IPS-18a (cell line): ENCODE measurements at regions not wholly inside any gene's neighbourhood (a gene's known extent, or its start where the extent isn't known, plus 50 kb on each side); places are given as distances from the start of the nearest gene placed in this dataset.

ENCODE experiments used
- H3K27ac ChIP-seq: one replicate; pipeline ENCODE4 v1.5.1; 2013; ENCODE audit warnings: low read length
- H3K27me3 ChIP-seq: one replicate; pipeline ENCODE4 v1.6.1; 2013; ENCODE audit warnings: mild to moderate bottlenecking, low read length; ENCODE audit not compliant: control insufficient read depth, insufficient read depth
- H3K36me3 ChIP-seq: one replicate; pipeline ENCODE4 v1.6.1; 2013; ENCODE audit warnings: low read depth, low read length; ENCODE audit not compliant: control insufficient read depth
- H3K4me1 ChIP-seq: one replicate; pipeline ENCODE4 v1.6.1; 2013; ENCODE audit warnings: low read depth, low read length; ENCODE audit not compliant: control insufficient read depth
- H3K4me3 ChIP-seq: one replicate; pipeline ENCODE4 v1.5.1; 2013; ENCODE audit warnings: low read length
- H3K9ac ChIP-seq: one replicate; pipeline ENCODE4 v1.6.1; 2013; ENCODE audit warnings: mild to moderate bottlenecking, low read length, moderate library complexity
- H3K9me3 ChIP-seq: one replicate; pipeline ENCODE4 v1.6.1; 2013; ENCODE audit warnings: low read depth, low read length; ENCODE audit not compliant: control insufficient read depth

DNA sequence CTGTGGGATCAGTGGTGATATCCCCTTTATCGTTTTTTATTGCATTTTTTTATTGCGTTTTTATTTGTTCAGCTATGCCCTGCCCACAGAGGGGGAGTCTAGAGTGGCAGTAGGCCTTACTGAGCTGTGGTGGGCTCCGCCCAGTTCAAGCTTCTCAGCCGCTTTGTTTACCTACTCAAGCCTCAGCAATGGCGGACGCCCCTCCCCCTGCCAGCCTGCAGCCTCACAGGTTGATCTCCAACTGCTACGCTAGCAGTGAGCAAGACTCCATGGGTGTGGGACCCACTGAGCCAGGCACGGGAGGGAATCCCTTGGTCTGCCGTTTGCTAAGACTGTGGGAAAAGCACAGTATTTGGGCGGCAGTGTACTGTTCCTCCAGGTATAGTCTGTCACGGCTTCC is 500.6 kb upstream of the MCTP2 start:
- Histone ChIP-seq H3K4me1 (no peaks in the 10 kb centered on the region), H3K27me3 (no peaks in the 10 kb centered on the region), H3K4me3 (no peak overlapping the region), H3K9me3 (no peaks in the 10 kb centered on the region), H3K9ac (no peak overlapping the region), H3K36me3 (no peaks in the 10 kb centered on the region), H3K27ac (no peak overlapping the region)

DNA sequence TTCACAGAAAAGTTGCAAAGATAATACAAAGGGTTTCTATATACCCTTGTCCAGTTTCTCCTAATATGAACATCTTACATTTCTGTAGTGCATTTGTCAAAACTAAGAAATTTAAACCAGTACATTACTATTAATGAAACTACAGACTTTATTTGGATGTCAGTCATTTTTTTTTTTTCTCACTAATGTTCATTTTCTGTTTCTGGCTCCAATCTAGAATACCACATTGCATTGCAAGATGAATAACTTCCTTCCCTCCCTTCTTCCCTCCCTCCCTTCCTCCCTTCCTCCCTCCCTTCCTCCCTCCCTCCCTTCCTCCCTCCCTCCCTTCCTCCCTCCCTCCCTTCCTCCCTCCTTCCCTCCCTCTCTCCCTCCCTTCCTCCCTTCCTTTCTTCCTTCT is 509.2 kb upstream of the MCTP2 start:
- Histone ChIP-seq H3K27ac (no peak overlapping the region), H3K9ac (no peak overlapping the region), H3K27me3 (no peaks in the 10 kb centered on the region), H3K4me1 (no peaks in the 10 kb centered on the region), H3K9me3 (no peaks in the 10 kb centered on the region), H3K36me3 (no peaks in the 10 kb centered on the region), H3K4me3 (no peak overlapping the region)

DNA sequence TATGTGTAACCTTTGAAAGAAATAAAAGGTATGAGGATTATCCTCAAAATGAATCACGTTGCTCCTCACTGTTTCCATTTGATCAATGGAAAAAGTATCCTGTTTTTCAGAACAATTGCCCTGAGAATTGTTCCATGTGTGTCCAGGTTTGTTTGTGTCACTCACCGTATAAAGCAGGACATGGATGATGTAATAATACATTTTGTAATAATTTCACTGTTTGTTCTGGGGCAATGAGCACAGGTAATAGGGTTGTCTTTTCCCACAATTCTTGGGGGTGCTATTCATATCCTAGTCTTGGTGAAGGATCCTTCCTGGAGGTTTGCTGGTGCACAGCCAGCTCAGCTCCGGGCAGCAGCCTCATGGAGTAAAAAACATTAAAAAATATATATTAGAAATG is 510.8 kb upstream of the MCTP2 start:
- no peaks in the 10 kb centered on the region for H3K27me3 ChIP-seq
- no peaks in the 10 kb centered on the region for H3K4me1 ChIP-seq
- H3K9me3 ChIP-seq = no peaks in the 10 kb centered on the region
- H3K27ac ChIP-seq = no peak overlapping the region
- H3K9ac ChIP-seq = no peak overlapping the region
- H3K4me3 ChIP-seq = no peak overlapping the region
- H3K36me3 ChIP-seq = no peaks in the 10 kb centered on the region

DNA sequence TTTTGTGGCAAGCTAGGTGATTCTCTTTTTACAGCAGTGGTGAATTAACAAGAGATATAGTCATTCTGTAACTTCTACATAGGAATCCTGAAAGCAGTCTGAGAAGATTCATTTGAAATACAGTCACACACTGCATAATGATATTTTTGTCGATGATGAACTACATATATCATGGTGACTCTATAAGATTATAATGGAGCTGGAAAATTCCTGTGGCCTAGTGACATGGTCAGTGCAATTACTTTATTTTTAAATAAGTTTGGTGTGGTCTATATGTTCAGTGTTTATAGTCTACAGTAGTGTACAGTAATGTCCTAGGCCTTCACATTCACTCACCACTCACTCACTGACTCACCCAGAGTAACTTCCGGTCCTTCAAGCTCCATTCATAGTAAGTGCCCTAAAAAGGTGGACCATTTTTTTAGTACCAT is 511.4 kb upstream of the MCTP2 start:
- H3K9ac ChIP-seq = no peak overlapping the region
- no peak overlapping the region for H3K4me3 ChIP-seq
- no peaks in the 10 kb centered on the region for H3K27me3 ChIP-seq
- H3K27ac ChIP-seq = no peak overlapping the region
- no peaks in the 10 kb centered on the region for H3K36me3 ChIP-seq
- H3K9me3 ChIP-seq = no peaks in the 10 kb centered on the region
- H3K4me1 ChIP-seq = no peaks in the 10 kb centered on the region

DNA sequence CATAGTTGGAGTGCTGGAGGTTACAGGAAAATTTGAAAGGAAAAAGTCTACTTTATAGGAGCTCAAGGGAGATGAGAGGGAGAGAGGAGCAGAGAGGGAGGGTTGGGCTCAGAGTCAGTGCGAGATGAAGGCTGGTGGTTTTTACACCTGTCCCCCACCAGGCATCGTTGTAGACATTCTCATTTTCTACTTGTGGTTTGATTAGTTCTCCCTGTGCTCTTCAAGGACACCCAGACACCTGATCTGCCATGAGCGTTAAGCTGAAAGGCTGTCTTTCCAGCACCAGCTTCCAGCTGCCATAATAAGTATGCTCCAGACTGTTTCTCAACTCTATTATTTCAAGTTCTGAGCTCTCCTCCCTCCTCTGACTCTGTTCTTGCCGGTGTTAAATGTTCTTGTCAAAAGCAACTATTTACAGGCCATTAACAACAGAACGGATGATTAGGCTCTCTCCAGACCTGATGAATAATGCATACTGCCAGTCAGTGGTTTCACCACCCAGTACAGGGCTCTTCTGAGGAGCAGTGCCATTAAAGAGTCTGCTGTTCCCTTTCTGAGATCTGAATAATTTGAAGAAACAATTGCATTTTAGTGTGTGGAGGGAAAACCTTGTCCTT is 514.6 kb upstream of the MCTP2 start:
- no peak overlapping the region for H3K27ac ChIP-seq
- no peak overlapping the region for H3K4me3 ChIP-seq
- no peaks in the 10 kb centered on the region for H3K4me1 ChIP-seq
- no peaks in the 10 kb centered on the region for H3K9me3 ChIP-seq
- H3K9ac ChIP-seq = no peak overlapping the region
- H3K27me3 ChIP-seq = no peaks in the 10 kb centered on the region
- no peaks in the 10 kb centered on the region for H3K36me3 ChIP-seq

DNA sequence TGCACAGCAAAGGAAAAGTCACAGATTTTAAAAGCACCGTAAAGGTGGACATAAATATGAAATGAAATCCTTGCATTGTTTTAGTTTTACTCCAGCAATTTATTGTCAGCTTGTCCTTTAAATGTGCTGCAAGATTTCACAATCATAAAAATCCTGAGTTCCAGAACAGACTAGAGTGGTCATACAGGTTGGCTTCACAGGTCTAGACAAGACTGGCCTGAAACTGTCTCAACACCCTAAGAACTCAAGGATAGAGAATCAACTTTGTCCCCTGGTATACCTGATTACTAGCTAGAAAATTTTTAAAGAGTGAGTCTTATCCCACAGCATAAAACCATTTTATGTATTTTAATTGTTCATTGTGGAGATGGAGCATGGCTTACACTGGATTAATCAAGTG is 521.7 kb upstream of the MCTP2 start:
- H3K4me1 ChIP-seq = no peaks in the 10 kb centered on the region
- H3K9me3 ChIP-seq = no peaks in the 10 kb centered on the region
- H3K36me3 ChIP-seq = no peaks in the 10 kb centered on the region
- H3K27me3 ChIP-seq = no peaks in the 10 kb centered on the region
- no peak overlapping the region for H3K4me3 ChIP-seq
- H3K27ac ChIP-seq = no peak overlapping the region
- no peak overlapping the region for H3K9ac ChIP-seq

DNA sequence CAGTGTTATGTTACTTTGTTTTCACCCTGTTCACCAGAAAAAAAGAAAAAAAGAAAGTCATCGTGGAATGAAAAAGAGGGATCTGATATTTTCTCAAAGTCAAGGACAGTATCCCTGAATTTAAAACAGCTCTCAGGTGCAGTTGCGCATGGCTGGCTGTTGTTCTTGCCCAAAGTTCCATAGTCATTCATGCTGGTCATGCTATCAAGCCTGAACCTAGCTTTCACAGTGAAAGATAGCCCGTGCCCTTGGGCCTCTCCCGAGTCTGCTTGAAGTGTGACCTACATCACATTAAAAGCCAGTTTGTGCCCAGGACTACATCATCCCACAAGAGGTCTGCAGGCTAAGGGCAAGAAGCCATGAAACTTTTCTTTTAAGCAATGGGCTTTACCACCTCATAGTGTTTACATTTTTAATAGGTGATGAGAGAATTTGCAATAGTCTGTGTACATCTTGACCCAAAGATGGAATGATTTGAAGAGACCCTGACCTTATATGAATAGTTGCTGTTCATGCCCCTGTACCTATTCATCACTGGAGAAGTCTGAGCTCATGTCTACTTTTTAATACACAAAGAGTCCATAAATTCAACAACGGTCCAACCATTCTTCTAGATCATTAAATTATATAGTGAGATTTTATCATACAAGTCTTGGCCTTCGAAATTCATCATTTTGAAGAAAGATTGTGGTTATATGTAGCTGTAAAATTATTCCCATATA is 522.5 kb upstream of the MCTP2 start:
- no peaks in the 10 kb centered on the region for H3K4me1 ChIP-seq

DNA sequence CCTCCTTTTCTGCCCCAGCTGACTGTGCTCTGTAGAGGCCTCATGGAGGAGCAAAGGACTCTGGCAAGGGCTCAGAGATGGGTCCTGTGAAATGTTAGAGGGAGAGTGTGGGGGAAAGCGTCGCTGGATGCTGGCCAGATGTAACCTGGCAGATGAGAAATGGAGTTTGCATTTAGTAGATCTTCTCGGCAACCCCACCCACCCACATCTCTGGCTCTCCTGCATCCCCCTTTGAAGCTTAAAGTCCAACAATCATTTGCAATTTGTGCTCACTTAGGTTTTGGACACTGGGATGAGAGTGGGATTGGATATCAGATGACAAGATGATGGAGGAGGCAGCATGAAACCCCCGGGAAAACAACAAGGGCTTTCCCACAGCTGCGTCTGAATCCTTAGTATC is 523.6 kb upstream of the MCTP2 start:
- Histone ChIP-seq H3K36me3 (no peaks in the 10 kb centered on the region), H3K27me3 (no peaks in the 10 kb centered on the region), H3K9ac (no peak overlapping the region), H3K4me3 (no peak overlapping the region), H3K27ac (no peak overlapping the region), H3K4me1 (no peaks in the 10 kb centered on the region), H3K9me3 (no peaks in the 10 kb centered on the region)

More for the DNA sequence above, 522.5 kb upstream of the MCTP2 start:
- Histone ChIP-seq H3K27me3 (no peaks in the 10 kb centered on the region), H3K4me3 (no peak overlapping the region), H3K27ac (no peak overlapping the region), H3K36me3 (no peaks in the 10 kb centered on the region), H3K9ac (no peak overlapping the region), H3K9me3 (no peaks in the 10 kb centered on the region)

DNA sequence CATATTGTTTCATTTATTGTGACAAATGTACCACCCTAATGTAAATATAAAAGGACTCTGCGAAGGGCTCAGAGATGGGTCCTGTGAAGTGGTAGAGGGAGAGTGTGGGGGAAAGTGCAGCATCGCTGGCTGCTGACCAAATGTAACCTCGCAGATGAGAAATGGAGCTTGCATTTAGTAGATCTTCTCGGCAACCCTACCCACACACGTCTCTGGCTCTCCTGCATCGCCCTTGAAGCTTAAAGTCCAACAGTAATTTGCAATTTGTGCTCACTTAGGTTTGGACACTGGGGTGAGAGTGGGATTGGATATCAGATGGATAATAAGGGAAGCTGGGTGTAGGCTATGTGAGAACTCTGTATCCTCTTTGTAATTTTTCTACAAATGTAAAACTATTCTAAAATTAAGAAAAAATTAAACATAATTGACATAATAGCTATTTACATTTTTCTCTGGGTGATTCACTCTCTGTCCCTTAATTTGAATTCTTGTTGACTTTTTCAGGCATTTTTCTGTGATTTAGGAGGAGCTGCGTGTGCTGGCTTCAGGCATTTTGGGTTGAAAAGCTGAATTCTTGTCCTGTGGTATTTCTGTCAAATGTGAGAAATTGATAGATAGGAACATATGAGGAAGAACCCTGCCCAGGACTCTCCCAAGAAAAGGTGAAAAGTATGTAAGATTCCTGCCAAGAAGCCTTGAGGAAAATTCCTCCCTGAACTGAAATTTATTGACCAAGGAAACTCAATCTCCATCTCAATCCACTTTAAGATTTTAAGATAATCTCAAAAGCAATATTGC is 524.7 kb upstream of the MCTP2 start:
- Histone ChIP-seq H3K36me3 (no peaks in the 10 kb centered on the region), H3K27me3 (no peaks in the 10 kb centered on the region), H3K9ac (no peak overlapping the region), H3K4me1 (no peaks in the 10 kb centered on the region), H3K27ac (no peak overlapping the region), H3K4me3 (no peak overlapping the region), H3K9me3 (no peaks in the 10 kb centered on the region)

DNA sequence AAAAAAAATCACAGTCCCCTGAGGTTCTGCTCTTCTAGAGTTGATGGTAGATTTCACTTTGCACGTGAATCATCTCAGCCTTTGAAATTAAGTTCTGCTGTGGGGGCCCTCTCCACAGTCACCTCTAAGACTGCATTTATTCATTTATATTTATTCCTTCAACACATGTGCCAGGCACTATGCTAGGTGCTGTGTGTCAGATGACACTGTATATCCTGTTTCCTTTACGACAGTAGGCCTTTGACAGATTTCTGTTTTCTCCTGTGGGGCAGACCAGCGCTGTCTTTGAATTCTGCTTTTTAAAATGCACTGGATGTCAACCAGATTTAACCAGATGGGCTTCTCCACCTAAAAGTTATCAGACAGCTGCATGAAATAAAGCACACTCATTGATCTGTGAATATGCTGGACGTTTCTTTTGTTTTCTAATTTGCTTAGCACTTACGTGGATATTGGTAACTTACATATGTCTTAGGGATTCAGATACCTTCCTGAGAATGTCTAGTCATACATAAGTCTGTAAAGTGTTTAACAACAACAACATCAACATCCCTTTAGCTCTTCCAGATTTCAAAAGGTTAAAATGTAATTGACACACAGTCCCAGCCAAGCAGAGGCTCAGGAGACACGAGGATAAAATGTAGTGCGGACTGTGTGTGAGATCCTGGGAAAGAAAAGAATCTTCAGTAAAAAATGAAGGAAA is 525.5 kb upstream of the MCTP2 start:
- no peak overlapping the region for H3K4me3 ChIP-seq
- H3K9me3 ChIP-seq = no peaks in the 10 kb centered on the region
- no peaks in the 10 kb centered on the region for H3K27me3 ChIP-seq
- no peaks in the 10 kb centered on the region for H3K36me3 ChIP-seq
- no peak overlapping the region for H3K27ac ChIP-seq
- no peak overlapping the region for H3K9ac ChIP-seq
- H3K4me1 ChIP-seq = no peaks in the 10 kb centered on the region

DNA sequence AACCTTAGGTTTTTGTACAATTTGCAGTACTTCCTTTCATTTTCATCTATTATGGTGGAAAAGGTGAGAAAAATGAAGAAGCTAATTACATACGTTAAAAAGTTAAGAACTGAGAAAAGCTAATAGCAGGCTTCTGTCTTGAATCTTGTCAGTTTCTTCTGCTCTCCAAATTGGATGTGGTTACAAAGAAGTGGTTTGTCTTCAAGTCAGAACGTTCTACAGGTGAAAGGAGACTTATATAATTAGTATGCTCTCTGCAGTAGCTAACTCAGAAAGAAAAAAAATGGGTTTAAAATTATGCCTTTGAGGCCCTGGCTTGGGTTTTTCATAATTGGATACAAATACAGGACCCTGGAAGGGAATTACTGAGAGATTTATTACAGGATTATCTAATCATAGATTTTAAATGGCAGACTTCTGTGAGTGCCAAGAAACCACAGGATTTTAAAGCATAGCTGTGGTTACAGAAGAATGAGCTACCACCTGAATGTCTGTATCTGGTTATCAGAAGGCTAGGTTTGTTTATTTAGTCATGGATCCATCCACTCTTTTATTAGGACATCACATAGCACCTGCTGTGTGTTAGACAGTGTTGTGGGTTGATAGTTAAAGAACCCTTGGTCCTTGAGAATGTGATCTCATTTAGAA is 528.1 kb upstream of the MCTP2 start:
- no peak overlapping the region for H3K4me3 ChIP-seq
- no peak overlapping the region for H3K9ac ChIP-seq
- no peaks in the 10 kb centered on the region for H3K36me3 ChIP-seq
- no peaks in the 10 kb centered on the region for H3K27me3 ChIP-seq
- H3K9me3 ChIP-seq = no peaks in the 10 kb centered on the region
- H3K4me1 ChIP-seq = no peaks in the 10 kb centered on the region
- no peak overlapping the region for H3K27ac ChIP-seq
